Ishikawa (cell line): ENCODE measurements at regions not wholly inside any gene's neighbourhood (a gene's known extent, or its start where the extent isn't known, plus 50 kb on each side); places are given as distances from the start of the nearest gene placed in this dataset.

Experiments
- CEBPB ChIP-seq: IDR thresholded peaks from 2 replicates; pipeline ENCODE4 v1.6.1; 2012
- CREB1 ChIP-seq: IDR thresholded peaks from 2 replicates; pipeline ENCODE4 v1.6.1; 2012; ENCODE audit warnings: low read depth
- EGR1 ChIP-seq: IDR thresholded peaks from 2 replicates; pipeline ENCODE4 v1.6.1; 2012
- EP300 ChIP-seq: IDR thresholded peaks from 2 replicates; pipeline ENCODE4 v1.6.1; 2012; ENCODE audit warnings: borderline replicate concordance
- FOXM1 ChIP-seq: IDR thresholded peaks from 2 replicates; pipeline ENCODE4 v1.6.1; 2012; ENCODE audit warnings: low read depth, borderline replicate concordance
- MAX ChIP-seq: IDR thresholded peaks from 2 replicates; pipeline ENCODE4 v1.6.1; 2012
- NFIC ChIP-seq: IDR thresholded peaks from 2 replicates; pipeline ENCODE4 v1.6.1; 2012
- RAD21 ChIP-seq: IDR thresholded peaks from 2 replicates; pipeline ENCODE4 v1.6.1; 2012; ENCODE audit warnings: low read depth
- REST ChIP-seq: IDR thresholded peaks from 2 replicates; pipeline ENCODE4 v1.6.1; 2012; ENCODE audit warnings: low read depth, mild to moderate bottlenecking
- TAF1 ChIP-seq: IDR thresholded peaks from 2 replicates; pipeline ENCODE4 v1.6.1; 2012; ENCODE audit warnings: low read depth, mild to moderate bottlenecking
- TCF12 ChIP-seq: IDR thresholded peaks from 2 replicates; pipeline ENCODE4 v1.6.1; 2012; ENCODE audit warnings: low read depth
- TEAD4 ChIP-seq: IDR thresholded peaks from 2 replicates; pipeline ENCODE4 v1.6.1; 2012
- USF1 ChIP-seq: IDR thresholded peaks from 2 replicates; pipeline ENCODE4 v1.6.1; 2012
- YY1 ChIP-seq: IDR thresholded peaks from 2 replicates; pipeline ENCODE4 v1.6.1; 2012; ENCODE audit warnings: low read depth
- ZBTB7A ChIP-seq: IDR thresholded peaks from 2 replicates; pipeline ENCODE4 v1.6.1; 2012; ENCODE audit warnings: low read depth

GRCh38 chr3:177468816-177469215 lies 271.5 kb upstream of the TBL1XR1 start:
- TF ChIP-seq EP300 (no peak), FOXM1 (no peak), RAD21 (no peak), TCF12 (no peak), USF1 (no peak), MAX (no peak), YY1 (no peak), TAF1 (no peak)

GRCh38 chr3:177469216-177469615 lies 271.9 kb upstream of the TBL1XR1 start:
- no peak for TF ChIP-seq EGR1
- TF ChIP-seq REST = no peak
- no peak for TF ChIP-seq TCF12
- TF ChIP-seq NFIC = no peak
- TF ChIP-seq YY1 = no peak

- TF ChIP-seq REST (no peak), USF1 (no peak), TAF1 (no peak), FOXM1 (no peak), CREB1 (no peak), TEAD4 (no peak), RAD21 (no peak), CEBPB (no peak), EGR1 (no peak), NFIC (no peak), EP300 (no peak), MAX (no peak), YY1 (no peak), ZBTB7A (no peak), TCF12 (no peak)
These were observed 273.1 kb upstream of the TBL1XR1 start for GRCh38 chr3:177470197-177470941.

GRCh38 chr3:177471733-177472480 lies 274.6 kb upstream of the TBL1XR1 start:
- TF ChIP-seq CREB1 (no peak), EP300 (no peak), EGR1 (no peak), NFIC (no peak), MAX (no peak)

- TF ChIP-seq EP300 = no peak
- TF ChIP-seq RAD21 = peak; percentile 3; the same call in 1 of the 2 replicates
- no peak for TF ChIP-seq YY1
- no peak for TF ChIP-seq EGR1
These were observed 275.9 kb upstream of the TBL1XR1 start for GRCh38 chr3:177473184-177473583.

- no peak for TF ChIP-seq EP300
- TF ChIP-seq FOXM1 = no peak
- TF ChIP-seq MAX = no peak
- no peak for TF ChIP-seq TEAD4
- no peak for TF ChIP-seq CREB1
- no peak for TF ChIP-seq USF1
These were observed 276.6 kb upstream of the TBL1XR1 start for GRCh38 chr3:177473903-177474302.
